ENCODE measurements at regions not wholly inside any gene's neighbourhood (a gene's known extent, or its start where the extent isn't known, plus 50 kb on each side); places are given as distances from the start of the nearest gene placed in this dataset.

GRCh38 chr11:92296138-92296515, 71.5 kb downstream of the FAT3 start:
- Histone ChIP-seq H3K36me3 (no peaks in the 10 kb centered on the region), H3K9me3 (no peaks in the 10 kb centered on the region), H3K4me3 (no peak overlapping the region), H3K27ac (no peak overlapping the region), H3K27me3 (no peaks in the 10 kb centered on the region), H3K4me1 (no peaks in the 10 kb centered on the region)
- DNase-seq (no peak), ATAC-seq (no peak)
- intact Hi-C loops (cut with DNase I) = no loop called here
- TF ChIP-seq POLR2A (IDR thresholded peaks at IDR 0.05) = no peak
- TF ChIP-seq, protein P1, sequence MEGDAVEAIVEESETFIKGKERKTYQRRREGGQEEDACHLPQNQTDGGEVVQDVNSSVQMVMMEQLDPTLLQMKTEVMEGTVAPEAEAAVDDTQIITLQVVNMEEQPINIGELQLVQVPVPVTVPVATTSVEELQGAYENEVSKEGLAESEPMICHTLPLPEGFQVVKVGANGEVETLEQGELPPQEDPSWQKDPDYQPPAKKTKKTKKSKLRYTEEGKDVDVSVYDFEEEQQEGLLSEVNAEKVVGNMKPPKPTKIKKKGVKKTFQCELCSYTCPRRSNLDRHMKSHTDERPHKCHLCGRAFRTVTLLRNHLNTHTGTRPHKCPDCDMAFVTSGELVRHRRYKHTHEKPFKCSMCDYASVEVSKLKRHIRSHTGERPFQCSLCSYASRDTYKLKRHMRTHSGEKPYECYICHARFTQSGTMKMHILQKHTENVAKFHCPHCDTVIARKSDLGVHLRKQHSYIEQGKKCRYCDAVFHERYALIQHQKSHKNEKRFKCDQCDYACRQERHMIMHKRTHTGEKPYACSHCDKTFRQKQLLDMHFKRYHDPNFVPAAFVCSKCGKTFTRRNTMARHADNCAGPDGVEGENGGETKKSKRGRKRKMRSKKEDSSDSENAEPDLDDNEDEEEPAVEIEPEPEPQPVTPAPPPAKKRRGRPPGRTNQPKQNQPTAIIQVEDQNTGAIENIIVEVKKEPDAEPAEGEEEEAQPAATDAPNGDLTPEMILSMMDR (IDR thresholded peaks at IDR 0.05) = no peak
- 70 to 83% (median 82%) methylated on average over 3 of the region's 3 CpGs for WGBS, 4 donors

- ATAC-seq (no peak), DNase-seq (no peak)
- no peaks in the 10 kb centered on the region for H3K36me3 ChIP-seq
- no peak for TF ChIP-seq POLR2A (IDR thresholded peaks at IDR 0.05)
- TF ChIP-seq, protein P1 (IDR thresholded peaks at IDR 0.05) = no peak
- no peaks in the 10 kb centered on the region for H3K27me3 ChIP-seq
- WGBS, 4 donors = 72 to 77% (median 76%) methylated on average over 3 of the region's 3 CpGs
- H3K27ac ChIP-seq = no peak overlapping the region
- H3K9me3 ChIP-seq = no peaks in the 10 kb centered on the region
- H3K4me1 ChIP-seq = no peaks in the 10 kb centered on the region
- intact Hi-C loops (cut with DNase I) = no loop called here
- H3K4me3 ChIP-seq = no peak overlapping the region
Measured at GRCh38 chr11:92297567-92298553, 73.2 kb downstream of the FAT3 start.

DNA sequence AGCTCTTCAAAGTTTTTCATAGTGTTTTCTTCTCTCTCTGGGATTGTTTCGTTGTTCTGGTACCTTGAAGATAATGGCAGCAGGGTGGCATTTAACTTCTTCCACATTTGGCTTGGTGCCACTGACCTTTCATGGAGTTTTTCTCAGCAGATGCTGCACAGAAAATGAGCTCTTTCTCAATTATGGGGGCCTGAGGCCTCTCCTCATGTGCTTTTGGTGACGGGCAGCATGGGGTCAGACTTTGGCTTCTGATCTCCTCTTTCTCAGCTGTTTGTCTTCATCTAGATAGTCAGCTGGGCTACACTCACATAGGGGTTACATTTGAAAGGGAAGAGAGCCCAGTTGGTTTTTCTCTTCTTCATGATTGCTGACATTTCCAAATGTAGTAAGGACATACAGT, 76.3 kb downstream of the FAT3 start:
- no peaks in the 10 kb centered on the region for H3K36me3 ChIP-seq
- H3K4me1 ChIP-seq = no peaks in the 10 kb centered on the region
- intact Hi-C loops (cut with DNase I) = no loop called here
- 82 to 93% (median 89%) methylated on average over 2 of the region's 2 CpGs for WGBS, 4 donors
- H3K4me3 ChIP-seq = no peak overlapping the region
- TF ChIP-seq, protein P1 (IDR thresholded peaks at IDR 0.05) = no peak
- TF ChIP-seq POLR2A (IDR thresholded peaks at IDR 0.05) = no peak
- H3K27ac ChIP-seq = no peak overlapping the region
- DNase-seq = no peak
- no peaks in the 10 kb centered on the region for H3K9me3 ChIP-seq
- ATAC-seq = no peak
- no peaks in the 10 kb centered on the region for H3K27me3 ChIP-seq

DNA sequence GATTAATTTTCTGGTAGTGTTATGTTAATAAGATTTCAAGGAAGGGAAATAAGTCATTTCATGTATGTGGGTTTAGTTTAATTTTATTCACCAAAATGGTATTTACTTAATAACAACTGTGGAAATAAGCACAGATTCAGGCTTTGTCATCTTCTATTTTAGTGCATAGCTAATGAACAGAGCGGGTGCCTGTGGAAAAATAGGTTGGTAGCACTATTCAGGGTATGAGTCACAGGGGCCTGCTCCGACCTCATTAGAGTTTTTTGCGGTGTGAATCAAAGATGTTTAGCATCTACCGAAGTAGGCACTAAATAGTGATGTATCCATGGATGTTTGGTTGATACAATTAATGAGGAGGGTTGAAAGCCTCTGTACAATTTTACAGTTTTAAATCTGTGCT, 78.2 kb downstream of the FAT3 start:
- no peak for DNase-seq
- Histone ChIP-seq H3K27me3 (no peaks in the 10 kb centered on the region), H3K36me3 (no peaks in the 10 kb centered on the region), H3K4me1 (no peaks in the 10 kb centered on the region), H3K9me3 (no peaks in the 10 kb centered on the region), H3K27ac (no peak overlapping the region), H3K4me3 (no peak overlapping the region)
- no peak for ATAC-seq
- TF ChIP-seq, protein P1 (IDR thresholded peaks at IDR 0.05) = no peak
- TF ChIP-seq POLR2A (IDR thresholded peaks at IDR 0.05) = no peak
- WGBS, 4 donors = 89 to 94% (median 92%) methylated on average over 4 of the region's 4 CpGs
- intact Hi-C loops (cut with DNase I) = no loop called here

All from heart left ventricle (tissue), 16 donors.